GM12872 (cell line): ENCODE measurements at regions not wholly inside any gene's neighbourhood (a gene's known extent, or its start where the extent isn't known, plus 50 kb on each side); places are given as distances from the start of the nearest gene placed in this dataset.

ENCODE experiments used
- CTCF ChIP-seq: IDR thresholded peaks from 3 replicates; pipeline ENCODE4 v1.5.1; 2011; ENCODE audit warnings: low read depth, mild to moderate bottlenecking, low read length, moderate library complexity; ENCODE audit not compliant: insufficient read depth

- TF ChIP-seq CTCF, result no peak
Measured at GRCh38 chr9:99465231-99465907, 243.3 kb downstream of the SEC61B start.

DNA sequence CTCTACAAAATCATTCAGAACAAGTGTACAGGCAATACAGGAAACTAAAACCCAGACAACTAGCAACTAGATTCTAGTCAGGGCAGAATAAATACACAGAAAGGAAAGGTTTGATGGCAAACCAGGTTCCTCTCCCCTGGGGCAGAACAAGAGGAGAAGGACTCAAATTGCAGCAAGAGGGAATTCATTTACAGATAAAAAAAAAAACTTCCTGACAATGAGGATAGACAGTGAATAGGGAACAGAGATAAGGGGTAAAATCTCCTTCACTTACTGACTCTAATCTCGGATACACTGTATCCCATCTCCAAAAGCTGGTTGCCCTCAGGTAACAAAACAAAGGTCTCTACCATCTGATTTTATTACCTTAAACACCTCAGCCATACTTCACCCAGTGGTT, 244.0 kb downstream of the SEC61B start:
- no peak for TF ChIP-seq CTCF

GRCh38 chr9:99466781-99467180, 244.7 kb downstream of the SEC61B start:
- no peak for TF ChIP-seq CTCF

GRCh38 chr9:99471033-99471432, 249.0 kb downstream of the SEC61B start:
- no peak for TF ChIP-seq CTCF

GRCh38 chr9:99472240-99472915, 250.3 kb downstream of the SEC61B start:
- no peak for TF ChIP-seq CTCF

DNA sequence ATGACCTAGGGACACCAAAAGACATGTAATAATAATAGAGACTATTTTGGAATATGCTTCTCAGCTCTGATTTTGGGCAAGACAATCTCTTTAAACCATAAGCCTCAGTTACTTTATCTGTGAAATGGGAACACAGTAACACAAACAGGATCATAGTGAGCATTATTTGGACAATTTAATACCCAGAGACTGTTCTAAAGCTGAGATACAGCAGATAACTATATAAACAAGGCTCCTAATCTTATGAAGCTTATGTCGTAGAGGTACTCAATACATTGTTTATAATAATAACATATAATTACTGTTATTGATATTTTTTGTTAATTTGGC, 250.8 kb downstream of the SEC61B start:
- no peak for TF ChIP-seq CTCF

- no peak for TF ChIP-seq CTCF
Measured at GRCh38 chr9:99474186-99474585, 252.1 kb downstream of the SEC61B start.
